Adrenal gland (tissue), 9 donors: ENCODE measurements at regions not wholly inside any gene's neighbourhood (a gene's known extent, or its start where the extent isn't known, plus 50 kb on each side); places are given as distances from the start of the nearest gene placed in this dataset.

Experiments used
- DNase-seq, 7 donors: peaks; one replicate each; pipeline ENCODE4 v3.0.0-alpha.2; 2019 to 2020
- H3K27ac ChIP-seq, 5 donors: fragments of 200-600 bp; sonication (generic) in 4 of 5; 1 replicate in 3 of 5; 2 replicates in 2 of 5; pipeline versions ENCODE4 v1.5.1 to v1.8.0; 2016 to 2020; ENCODE audit warnings: mild to moderate bottlenecking in 1 of 5
- H3K27me3 ChIP-seq: fragments of 200-600 bp; 2 replicates; pipeline ENCODE4 v1.8.0; 2021
- H3K36me3 ChIP-seq, 2 donors: fragments of 200-600 bp; replicated peaks in 1 of 2; 1 replicate in 1 of 2; 2 replicates in 1 of 2; pipeline versions ENCODE4 v1.5.1 to v1.8.0; 2018 to 2022
- H3K4me1 ChIP-seq, 2 donors: fragments of 200-600 bp; replicated peaks in 1 of 2; 1 replicate in 1 of 2; 2 replicates in 1 of 2; pipeline versions ENCODE4 v1.5.1 to v1.8.0; 2018 to 2021
- H3K4me3 ChIP-seq, 4 donors: fragments of 200-600 bp; sonication (generic) in 3 of 4; one replicate each; pipeline ENCODE4 v1.5.1; 2016 to 2018
- H3K9me3 ChIP-seq, 3 donors: fragments of 200-600 bp; sonication (generic) in 1 of 3; replicated peaks in 1 of 3; 1 replicate in 2 of 3; 2 replicates in 1 of 3; pipeline versions ENCODE4 v1.5.1 to v1.8.0; 2016 to 2021
- POLR2A ChIP-seq, 2 donors: fragments of 450-650 bp; IDR thresholded peaks; one replicate each; pipeline ENCODE4 v1.6.1; 2017; ENCODE audit warnings: antibody characterized with exemption in 2 of 2, mild to moderate bottlenecking in 2 of 2, moderate library complexity in 1 of 2
- WGBS, 4 donors: extraction: QIAGEN DNeasy Blood & Tissue Kit in 2 of 4; methylation state at CpG; one replicate each; pipeline versions ENCODE4 v1.1.5 to v1.1.7; 2013 to 2017; 5-methylcytosine and 5-hydroxymethylcytosine counted together
- intact Hi-C, 2 donors: fragments of 100-400 bp; cut with DNase I; formaldehyde crosslinking; loops; one replicate each; pipeline versions ENCODE4 v1.14.1 to v1.15.0; 2022 to 2023
- TF ChIP-seq, protein P1 (sequence below), 6 experiments: fragments of 450-650 bp in 4 of 6; fragments of 200-600 bp in 2 of 6; sonication (generic) in 1 of 6; IDR thresholded peaks; 1 replicate in 5 of 6; 2 replicates in 1 of 6; pipeline versions ENCODE4 v1.5.1 to v1.8.0; 2016 to 2021; ENCODE audit warnings: antibody characterized with exemption in 6 of 6, mild to moderate bottlenecking in 2 of 6, moderate library complexity in 1 of 6
- donor health status: healthy with polysubstance abuse.
- donor health status: Bipolar disorder and iron deficiency.
- donor health status: DM: yes; HTN: yes; CAD: no.
- donor health status: DM: no; HTN: no; CAD: no.
- donor health status: DM: no; HTN: no; CAD: no.

- TF ChIP-seq POLR2A (IDR thresholded peaks at IDR 0.05) = no peak
- TF ChIP-seq, protein P1, sequence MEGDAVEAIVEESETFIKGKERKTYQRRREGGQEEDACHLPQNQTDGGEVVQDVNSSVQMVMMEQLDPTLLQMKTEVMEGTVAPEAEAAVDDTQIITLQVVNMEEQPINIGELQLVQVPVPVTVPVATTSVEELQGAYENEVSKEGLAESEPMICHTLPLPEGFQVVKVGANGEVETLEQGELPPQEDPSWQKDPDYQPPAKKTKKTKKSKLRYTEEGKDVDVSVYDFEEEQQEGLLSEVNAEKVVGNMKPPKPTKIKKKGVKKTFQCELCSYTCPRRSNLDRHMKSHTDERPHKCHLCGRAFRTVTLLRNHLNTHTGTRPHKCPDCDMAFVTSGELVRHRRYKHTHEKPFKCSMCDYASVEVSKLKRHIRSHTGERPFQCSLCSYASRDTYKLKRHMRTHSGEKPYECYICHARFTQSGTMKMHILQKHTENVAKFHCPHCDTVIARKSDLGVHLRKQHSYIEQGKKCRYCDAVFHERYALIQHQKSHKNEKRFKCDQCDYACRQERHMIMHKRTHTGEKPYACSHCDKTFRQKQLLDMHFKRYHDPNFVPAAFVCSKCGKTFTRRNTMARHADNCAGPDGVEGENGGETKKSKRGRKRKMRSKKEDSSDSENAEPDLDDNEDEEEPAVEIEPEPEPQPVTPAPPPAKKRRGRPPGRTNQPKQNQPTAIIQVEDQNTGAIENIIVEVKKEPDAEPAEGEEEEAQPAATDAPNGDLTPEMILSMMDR (IDR thresholded peaks at IDR 0.05) = no peak
- H3K4me1 ChIP-seq = no peaks in the 10 kb centered on the region
- H3K4me3 ChIP-seq = no peak overlapping the region
- intact Hi-C loops = no loop called here
- WGBS, 4 donors = 57 to 67% (median 62%) methylated on average over 3 of the region's 3 CpGs
- no peaks in the 10 kb centered on the region for H3K36me3 ChIP-seq
- DNase-seq = no peak
- H3K9me3 ChIP-seq = no peaks in the 10 kb centered on the region
- no peak overlapping the region for H3K27ac ChIP-seq
- H3K27me3 ChIP-seq = no peaks in the 10 kb centered on the region
Measured at GRCh38 chr21:18147678-18148077, 97.0 kb upstream of the CHODL start.

GRCh38 chr21:18146820-18147219, 97.8 kb upstream of the CHODL start:
- intact Hi-C loops = no loop called here
- TF ChIP-seq POLR2A (IDR thresholded peaks at IDR 0.05) = no peak
- TF ChIP-seq, protein P1 (IDR thresholded peaks at IDR 0.05) = no peak
- no peak for DNase-seq
- no peaks in the 10 kb centered on the region for H3K9me3 ChIP-seq
- no peaks in the 10 kb centered on the region for H3K27me3 ChIP-seq
- no peaks in the 10 kb centered on the region for H3K36me3 ChIP-seq
- no peak overlapping the region for H3K4me3 ChIP-seq
- H3K4me1 ChIP-seq = no peaks in the 10 kb centered on the region
- no peak overlapping the region for H3K27ac ChIP-seq

DNA sequence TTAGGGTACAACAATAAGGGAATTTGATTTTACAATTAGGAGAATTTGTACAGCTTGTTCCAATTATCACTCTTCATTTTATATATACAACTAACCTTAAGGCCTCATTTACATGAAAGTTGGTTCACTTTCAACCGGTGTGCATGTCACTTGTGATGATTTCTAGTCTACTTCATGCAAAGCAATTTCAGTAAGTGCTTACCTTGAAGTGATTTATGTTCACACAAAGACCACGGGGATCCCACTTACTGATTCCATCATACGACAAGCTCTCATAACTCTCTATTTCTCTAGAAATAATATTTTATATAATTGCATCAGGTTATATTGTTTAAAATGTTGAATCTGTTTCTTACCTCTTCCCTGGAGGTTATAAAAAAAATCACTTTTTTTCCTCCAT, 100.3 kb upstream of the CHODL start:
- no peaks in the 10 kb centered on the region for H3K4me1 ChIP-seq
- intact Hi-C loops = no loop called here
- no peak for TF ChIP-seq POLR2A (IDR thresholded peaks at IDR 0.05)
- TF ChIP-seq, protein P1 (IDR thresholded peaks at IDR 0.05) = no peak
- 62 to 72% (median 63%) methylated on average over 3 of the region's 3 CpGs for WGBS, 4 donors
- H3K9me3 ChIP-seq = no peaks in the 10 kb centered on the region
- no peaks in the 10 kb centered on the region for H3K27me3 ChIP-seq
- no peak overlapping the region for H3K27ac ChIP-seq
- no peak for DNase-seq
- no peak overlapping the region for H3K4me3 ChIP-seq
- H3K36me3 ChIP-seq = no peaks in the 10 kb centered on the region

DNA sequence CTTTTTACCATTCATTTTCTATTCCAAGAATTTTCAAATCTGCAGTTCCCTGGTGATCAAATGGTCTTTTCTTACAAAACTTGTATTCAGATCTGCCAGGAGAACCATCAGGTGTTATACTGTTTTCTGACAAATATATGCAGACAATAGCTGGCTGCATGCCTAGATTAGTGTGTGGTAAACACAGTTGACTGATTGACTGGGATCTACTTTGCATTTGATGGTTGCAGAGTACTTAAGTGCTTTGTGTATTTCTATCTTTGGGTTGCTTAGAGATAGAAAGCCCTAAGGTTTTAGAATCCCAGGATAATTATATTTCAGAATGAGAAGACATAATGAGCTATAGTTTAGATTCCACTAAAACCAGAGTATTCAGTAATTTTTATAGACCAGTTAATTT, 102.0 kb upstream of the CHODL start:
- intact Hi-C loops = no loop called here
- no peak for DNase-seq
- H3K9me3 ChIP-seq = no peaks in the 10 kb centered on the region

More for the DNA sequence above, 102.0 kb upstream of the CHODL start:
- no peaks in the 10 kb centered on the region for H3K27me3 ChIP-seq
- TF ChIP-seq, protein P1 (IDR thresholded peaks at IDR 0.05) = no peak
- TF ChIP-seq POLR2A (IDR thresholded peaks at IDR 0.05) = no peak
- H3K36me3 ChIP-seq = no peaks in the 10 kb centered on the region
- H3K4me1 ChIP-seq = no peaks in the 10 kb centered on the region
- no peak overlapping the region for H3K4me3 ChIP-seq
- H3K27ac ChIP-seq = no peak overlapping the region
